ENCODE measurements at regions not wholly inside any gene's neighbourhood (a gene's known extent, or its start where the extent isn't known, plus 50 kb on each side); places are given as distances from the start of the nearest gene placed in this dataset.

DNA sequence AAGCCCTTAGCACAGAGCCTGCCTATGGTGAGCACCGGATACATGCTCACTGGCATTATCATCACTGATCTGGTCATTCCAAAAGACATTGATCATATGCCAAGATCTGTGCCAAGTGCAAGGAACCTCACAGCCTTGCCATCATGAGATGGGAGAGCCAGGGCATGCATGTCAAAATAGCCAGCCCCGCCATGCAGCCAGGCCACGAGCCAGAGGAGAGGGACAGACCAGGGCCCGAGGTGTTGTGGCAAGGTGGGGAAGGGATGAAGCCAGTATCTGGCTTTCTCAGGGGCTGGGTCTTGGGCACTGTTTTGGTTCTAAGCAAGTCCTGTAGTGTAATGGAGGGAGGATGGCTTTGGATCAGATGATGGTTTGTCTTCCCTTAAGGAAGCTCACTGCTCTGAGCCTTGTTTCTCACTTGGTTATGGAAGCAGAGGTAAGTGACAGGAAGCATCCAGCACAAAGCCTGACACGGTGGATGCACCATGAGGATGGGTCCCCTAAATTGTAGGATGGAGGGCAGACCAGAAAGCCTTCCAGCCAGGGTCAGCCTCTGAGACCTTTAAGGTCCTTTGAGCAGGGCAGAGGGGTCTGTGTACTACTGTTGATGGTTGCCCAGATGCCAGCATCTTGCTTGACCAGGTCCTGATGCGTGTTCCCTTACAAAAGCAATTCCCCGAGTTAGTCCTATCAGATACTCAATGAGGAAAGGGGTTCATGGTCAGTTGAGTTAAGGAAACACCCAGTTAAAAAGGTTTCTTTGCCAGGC, 247.7 kb upstream of the TLE3 start:
- Histone ChIP-seq H3K14ac (ENCODE audit: insufficient read depth, low read length) (no peak overlapping the region), H3K56ac (ENCODE audit: insufficient read length, low read depth, low read length) (no peak overlapping the region), H3T11ph (ENCODE audit: low read length) (no peak overlapping the region), H4K5ac (ENCODE audit: insufficient read length, low read depth, low read length) (no peak overlapping the region), H4K91ac (ENCODE audit: insufficient read length, low read depth, low read length) (no peak overlapping the region), H3K9me3 (ENCODE audit: control insufficient read depth, low read depth, low read length) (no peaks in the 10 kb centered on the region), H3K23ac (ENCODE audit: insufficient read length, low read depth, low read length) (no peak overlapping the region), H3K9ac (ENCODE audit: extremely low read depth, insufficient read length, low read length) (no peak overlapping the region), H3K27me3 (ENCODE audit: insufficient read depth, low read length) (no peaks in the 10 kb centered on the region), H3K4me2 (ENCODE audit: insufficient read depth, insufficient read length, low read length) (no peak overlapping the region), H3K4ac (ENCODE audit: low read depth, low read length) (no peak overlapping the region), H3K4me1 (ENCODE audit: insufficient read depth, low read length) (peaks cover 3% of the 10 kb centered on the region; the same call in 1 of the 2 replicates), H2BK15ac (ENCODE audit: low read depth, low read length) (no peak overlapping the region), H2AFZ (ENCODE audit: low read length) (no peak overlapping the region), H3K79me2 (ENCODE audit: insufficient read depth, low read length) (no peaks in the 10 kb centered on the region), H2BK5ac (ENCODE audit: insufficient read length, low read length) (no peak overlapping the region), H3K27ac (ENCODE audit: insufficient read length, low read depth, low read length) (no peak overlapping the region), H2BK20ac (ENCODE audit: low read depth, low read length, poor library complexity, severe bottlenecking) (no peak overlapping the region), H4K20me1 (ENCODE audit: control insufficient read depth, insufficient read depth, insufficient read length) (no peaks in the 10 kb centered on the region), H3K79me1 (ENCODE audit: insufficient read depth, low read depth, low read length, poor library complexity, severe bottlenecking) (no peaks in the 10 kb centered on the region), H2BK120ac (ENCODE audit: low read depth, low read length, poor library complexity, severe bottlenecking) (no peak overlapping the region), H2AK5ac (ENCODE audit: insufficient read length, low read length) (no peak overlapping the region), H4K8ac (replicated peaks; ENCODE audit: insufficient read length, low read depth, low read length) (no peak overlapping the region), H3K23me2 (ENCODE audit: insufficient read length, low read depth, low read length, poor library complexity, severe bottlenecking) (no peaks in the 10 kb centered on the region), H2BK12ac (ENCODE audit: insufficient read length, low read depth, low read length) (no peak overlapping the region), H3K18ac (ENCODE audit: insufficient read length, low read depth, low read length) (no peak overlapping the region)
- Mint-ChIP-seq H3K4me1 (peaks cover 6 to 7% of the 10 kb centered on the region in 2 experiments), H3K9me3 (no peaks in the 10 kb centered on the region), H3K36me3 (ENCODE audit: insufficient read depth in 1 of 3, low read depth in 3 of 3) (no peaks in the 10 kb centered on the region), H3K27me3 (ENCODE audit: low read depth) (no peaks in the 10 kb centered on the region; the same call in 1 of the 2 replicates), H3K4me3 (no peak overlapping the region), H3K27ac (no peak overlapping the region)
- TF ChIP-seq, protein P1, sequence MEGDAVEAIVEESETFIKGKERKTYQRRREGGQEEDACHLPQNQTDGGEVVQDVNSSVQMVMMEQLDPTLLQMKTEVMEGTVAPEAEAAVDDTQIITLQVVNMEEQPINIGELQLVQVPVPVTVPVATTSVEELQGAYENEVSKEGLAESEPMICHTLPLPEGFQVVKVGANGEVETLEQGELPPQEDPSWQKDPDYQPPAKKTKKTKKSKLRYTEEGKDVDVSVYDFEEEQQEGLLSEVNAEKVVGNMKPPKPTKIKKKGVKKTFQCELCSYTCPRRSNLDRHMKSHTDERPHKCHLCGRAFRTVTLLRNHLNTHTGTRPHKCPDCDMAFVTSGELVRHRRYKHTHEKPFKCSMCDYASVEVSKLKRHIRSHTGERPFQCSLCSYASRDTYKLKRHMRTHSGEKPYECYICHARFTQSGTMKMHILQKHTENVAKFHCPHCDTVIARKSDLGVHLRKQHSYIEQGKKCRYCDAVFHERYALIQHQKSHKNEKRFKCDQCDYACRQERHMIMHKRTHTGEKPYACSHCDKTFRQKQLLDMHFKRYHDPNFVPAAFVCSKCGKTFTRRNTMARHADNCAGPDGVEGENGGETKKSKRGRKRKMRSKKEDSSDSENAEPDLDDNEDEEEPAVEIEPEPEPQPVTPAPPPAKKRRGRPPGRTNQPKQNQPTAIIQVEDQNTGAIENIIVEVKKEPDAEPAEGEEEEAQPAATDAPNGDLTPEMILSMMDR (conservative IDR thresholded peaks at IDR 0.05) = no peak
- WGBS (ENCODE audit: extremely low coverage, insufficient read length, low lambda C conversion rate) = no CpG with 5 or more reads among the region's 7 CpGs
- DNase-seq = no peak
